ENCODE measurements at regions not wholly inside any gene's neighbourhood (a gene's known extent, or its start where the extent isn't known, plus 50 kb on each side); places are given as distances from the start of the nearest gene placed in this dataset.

GRCh38 chr2:156852210-156852609, 405.3 kb upstream of the GALNT5 start:
- Histone ChIP-seq H2AK5ac (ENCODE audit: low read depth, low read length) (no peak overlapping the region), H3K79me1 (ENCODE audit: low read depth in 1 of 2, low read length in 2 of 2) (no peaks in the 10 kb centered on the region), H3K9me1 (ENCODE audit: insufficient read depth, low read length) (no peaks in the 10 kb centered on the region), H2BK15ac (ENCODE audit: low read depth, low read length) (no peak overlapping the region), H2AK9ac (replicated peaks; ENCODE audit: low read depth, low read length, poor library complexity) (no peak overlapping the region), H3K9ac (ENCODE audit: low read depth, low read length) (no peak overlapping the region), H3K18ac (ENCODE audit: low read depth, low read length) (no peak overlapping the region), H2BK5ac (ENCODE audit: low read depth, low read length, poor library complexity, severe bottlenecking) (no peak overlapping the region), H3K9me3 (ENCODE audit: control insufficient read depth, insufficient read depth, low read length) (no peaks in the 10 kb centered on the region), H3K4me1 (ENCODE audit: control insufficient read depth, insufficient read depth, low read length) (no peaks in the 10 kb centered on the region), H3K4me2 (ENCODE audit: low read depth, low read length) (no peak overlapping the region), H3K56ac (ENCODE audit: extremely low read depth, insufficient read depth, low read length) (no peak overlapping the region), H4K5ac (ENCODE audit: low read depth, low read length) (no peak overlapping the region), H3K27me3 (ENCODE audit: control insufficient read depth, insufficient read depth, low read length) (no peaks in the 10 kb centered on the region), H4K20me1 (ENCODE audit: insufficient read depth, low read length) (no peaks in the 10 kb centered on the region), H2AFZ (replicated peaks; ENCODE audit: low read length, poor library complexity) (no peak overlapping the region), H3K14ac (replicated peaks; ENCODE audit: low read depth, low read length) (no peak overlapping the region), H3K4ac (ENCODE audit: low read depth, low read length) (no peak overlapping the region), H2BK120ac (ENCODE audit: low read depth, low read length) (no peak overlapping the region), H3K27ac (ENCODE audit: insufficient read depth, low read length) (no peak overlapping the region), H4K91ac (ENCODE audit: insufficient read depth, low read depth, low read length) (no peak overlapping the region), H3K23ac (ENCODE audit: low read depth, low read length) (no peak overlapping the region), H3K36me3 (ENCODE audit: control insufficient read depth, insufficient read depth, low read length) (no peaks in the 10 kb centered on the region), H4K8ac (ENCODE audit: low read depth in 2 of 2, low read length in 2 of 2) (no peak overlapping the region), H2BK20ac (ENCODE audit: low read depth, low read length) (no peak overlapping the region), H3K4me3 (ENCODE audit: insufficient read depth, low read depth, low read length) (no peak overlapping the region)
- ChIA-PET CTCF (no interaction called here), POLR2A (ENCODE audit: unreplicated experiment) (no interaction called here)
- TF ChIP-seq MAZ (IDR thresholded peaks at IDR 0.05; ENCODE audit: borderline replicate concordance, low read depth, low read length): no peak
- no peak for TF ChIP-seq RFX5 (IDR thresholded peaks at IDR 0.05; ENCODE audit: low read depth, low read length)
- no peak for TF ChIP-seq MAFK (IDR thresholded peaks at IDR 0.05; ENCODE audit: low read depth, low read length)
- no peak for TF ChIP-seq CTCF (conservative IDR thresholded peaks at IDR 0.05; ENCODE audit: low read depth, low read length)
- no peak for TF ChIP-seq USF2 (IDR thresholded peaks at IDR 0.05; ENCODE audit: low read depth, low read length)
- no peak for TF ChIP-seq MXI1 (IDR thresholded peaks at IDR 0.05; ENCODE audit: borderline replicate concordance, low read depth, low read length)
- no peak for TF ChIP-seq POLR2A (IDR thresholded peaks at IDR 0.05; ENCODE audit: low read depth, low read length)
- no peak for TF ChIP-seq RAD21 (IDR thresholded peaks at IDR 0.05; ENCODE audit: low read length)
- no peak for TF ChIP-seq NFE2L2 (IDR thresholded peaks at IDR 0.05; ENCODE audit: low read depth, low read length)
- no peak for TF ChIP-seq RCOR1 (IDR thresholded peaks at IDR 0.05; ENCODE audit: insufficient replicate concordance, low read length)
- no peak for TF ChIP-seq CHD1 (IDR thresholded peaks at IDR 0.05; ENCODE audit: low read depth, low read length)
- no peak for TF ChIP-seq CEBPB (IDR thresholded peaks at IDR 0.05; ENCODE audit: low read depth, low read length)
- no peak for TF ChIP-seq FOS (IDR thresholded peaks at IDR 0.05; ENCODE audit: low read depth, low read length)
- TF ChIP-seq BHLHE40 (IDR thresholded peaks at IDR 0.05; ENCODE audit: low read depth, low read length): no peak
- no peak for TF ChIP-seq ELK1 (IDR thresholded peaks at IDR 0.05; ENCODE audit: borderline replicate concordance, low read depth, low read length)
- no peak for TF ChIP-seq SMC3 (IDR thresholded peaks at IDR 0.05; ENCODE audit: low read depth, low read length)
- no peak for ATAC-seq (ENCODE audit: low read depth)
- WGBS, 2 experiments (ENCODE audit: extremely low coverage in 2 of 2, insufficient read length in 1 of 2): no CpG with 5 or more reads among the region's 4 CpGs
- BruUV-seq (replicated peaks): no TSS peak
- no peak for DNase-seq
- intact Hi-C loops (cut with micrococcal nuclease): no loop called here
- in situ Hi-C loops (cut with MboI; ENCODE audit: low sequenced_read_pairs): no loop called here
- dilution Hi-C loops (cut with HindIII; ENCODE audit: low sequenced_read_pairs, unreplicated experiment): no loop called here

All from IMR-90 (cell line).